ENCODE measurements at regions not wholly inside any gene's neighbourhood (a gene's known extent, or its start where the extent isn't known, plus 50 kb on each side); places are given as distances from the start of the nearest gene placed in this dataset.
A peak's percentile ranks its signal among the peaks of the same experiment; 100 is the strongest.
"Not testable (repeated sequence)": the region's sequence is repeated elsewhere in the genome, so short reads cannot be mapped to it uniquely, and the experiment has no call there.

DNA sequence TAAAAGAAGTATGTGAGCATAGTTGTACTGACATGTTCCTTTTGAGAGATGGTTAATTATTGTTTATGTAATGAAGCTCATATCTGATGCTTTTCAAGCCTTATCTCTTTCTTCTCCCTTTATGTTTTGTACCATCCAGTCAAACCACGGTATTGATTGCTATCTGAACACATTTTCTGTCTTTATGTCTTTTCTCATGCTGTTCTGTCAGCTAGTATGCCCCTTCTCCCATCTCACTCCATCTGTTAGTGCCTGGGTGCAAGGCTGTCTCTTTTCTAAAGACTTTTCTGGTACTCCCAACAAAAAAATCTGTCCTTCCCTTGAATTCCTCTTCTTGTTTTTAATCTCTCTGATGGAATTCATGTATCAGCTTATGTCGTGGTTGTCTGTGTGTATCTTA is 883.8 kb upstream of the IGFBP7 start:
- no peak for DNase-seq

DNA sequence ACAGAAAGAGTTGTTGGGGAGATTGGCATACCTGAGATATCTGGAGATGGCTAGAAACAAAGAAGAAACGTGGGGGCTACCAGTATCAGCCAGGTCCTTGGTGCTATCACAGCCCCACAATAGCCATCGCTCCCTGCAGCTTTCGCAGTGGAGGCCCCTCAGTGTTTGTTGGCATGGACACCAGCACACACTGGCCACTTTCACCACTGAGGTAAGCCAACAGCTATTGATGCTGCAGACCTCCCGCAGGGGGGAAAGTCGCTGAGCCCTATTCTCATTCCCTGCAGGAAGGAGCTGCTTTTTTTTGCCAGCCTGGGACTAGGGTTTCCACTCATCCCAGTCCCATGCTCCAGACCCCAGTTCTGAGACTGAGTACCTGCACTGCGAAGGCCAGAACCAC is 879.2 kb upstream of the IGFBP7 start:
- DNase-seq: no peak

DNA sequence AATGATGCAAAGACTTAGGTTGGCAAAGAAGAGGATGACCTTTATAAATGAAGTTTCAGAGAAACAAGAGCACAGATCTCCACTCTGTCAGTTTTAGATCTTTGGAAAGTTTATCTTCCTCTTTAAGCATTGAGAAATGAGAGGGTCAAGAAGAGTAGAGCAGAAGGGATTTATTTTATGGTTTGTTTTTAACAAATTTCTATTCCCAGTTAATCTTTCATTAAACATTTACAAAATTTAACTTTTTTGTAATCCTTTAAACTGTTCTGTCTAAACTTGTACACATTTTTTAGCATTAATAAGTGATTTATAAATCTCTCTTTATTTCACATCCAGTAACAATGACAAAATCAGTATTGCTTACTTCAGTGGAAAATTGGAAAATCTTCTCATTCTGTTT is 875.0 kb upstream of the IGFBP7 start:
- no peak for DNase-seq

DNA sequence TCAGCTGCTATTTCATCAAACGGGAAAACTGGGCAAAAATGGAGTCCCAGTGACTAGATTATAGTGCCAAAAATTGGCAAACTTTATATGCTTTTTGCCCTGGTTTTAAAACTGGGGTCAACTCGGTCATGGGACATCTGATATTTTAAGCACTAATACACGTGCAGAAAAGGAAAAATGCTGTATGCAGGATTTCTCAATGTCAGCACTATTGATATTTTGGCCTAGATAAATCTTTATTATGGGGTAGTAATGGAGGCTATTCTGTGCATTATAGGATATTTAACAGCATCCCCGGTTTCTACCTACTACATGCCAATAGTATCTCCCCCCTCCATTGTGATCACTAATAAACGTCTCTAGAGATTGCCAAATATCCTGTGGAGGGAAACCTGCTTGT is 870.9 kb upstream of the IGFBP7 start:
- DNase-seq: no peak

DNA sequence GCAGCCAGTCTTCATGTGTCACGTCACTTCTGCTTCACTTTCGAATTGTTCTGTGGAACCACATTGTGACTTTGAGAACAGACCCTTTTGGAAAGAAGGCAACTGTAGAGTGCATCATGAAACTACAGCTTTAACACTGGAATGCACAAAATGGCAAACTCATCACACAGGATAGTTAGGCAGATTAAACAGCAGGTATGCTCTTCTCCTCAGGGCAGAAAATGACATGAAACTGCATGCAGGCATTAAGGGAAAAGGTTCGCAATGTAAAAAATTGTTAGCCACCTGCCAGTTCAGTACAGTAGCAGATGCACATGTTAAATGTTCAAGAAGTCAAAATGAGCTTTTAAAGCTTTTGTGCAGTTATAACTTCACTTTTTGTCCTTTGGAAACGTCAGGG is 864.6 kb upstream of the IGFBP7 start:
- no peak for DNase-seq

DNA sequence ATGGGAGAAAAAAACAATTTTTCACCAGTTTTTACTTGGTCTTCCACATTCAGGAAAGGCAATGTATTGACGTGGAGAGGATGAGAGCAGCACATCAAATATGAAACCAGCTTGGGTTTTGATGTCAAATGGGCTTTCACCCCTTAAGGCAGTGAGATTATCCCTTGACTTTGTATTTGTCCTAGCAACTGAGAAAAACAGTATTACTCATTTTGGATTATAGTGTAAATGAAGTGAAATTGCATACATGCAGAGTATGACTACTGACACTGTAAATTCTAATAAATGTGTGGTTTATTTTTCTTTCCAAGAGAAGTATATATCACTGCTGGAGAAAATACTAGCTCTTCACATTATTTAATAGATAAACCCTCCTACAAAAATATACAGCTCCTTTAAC is 863.6 kb upstream of the IGFBP7 start:
- DNase-seq: no peak

DNA sequence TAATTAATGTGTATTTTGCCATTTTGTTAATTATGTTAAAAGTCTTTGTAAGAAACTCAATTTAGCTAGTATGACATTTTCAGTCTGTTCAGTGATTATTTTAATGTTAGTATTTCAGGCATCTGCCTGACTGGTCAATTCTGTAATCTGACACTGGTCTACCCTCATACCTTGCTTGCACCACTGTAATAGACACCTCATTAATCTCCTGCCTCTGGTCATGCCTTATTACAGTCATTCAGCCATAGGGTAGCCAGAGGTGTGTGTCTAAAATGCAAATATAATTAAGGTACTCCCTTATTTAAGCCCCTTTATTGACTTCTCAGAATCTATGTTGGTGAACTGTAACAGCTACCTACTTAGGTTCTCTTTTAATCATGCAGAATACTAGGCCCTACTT is 861.1 kb upstream of the IGFBP7 start:
- no peak for DNase-seq

DNA sequence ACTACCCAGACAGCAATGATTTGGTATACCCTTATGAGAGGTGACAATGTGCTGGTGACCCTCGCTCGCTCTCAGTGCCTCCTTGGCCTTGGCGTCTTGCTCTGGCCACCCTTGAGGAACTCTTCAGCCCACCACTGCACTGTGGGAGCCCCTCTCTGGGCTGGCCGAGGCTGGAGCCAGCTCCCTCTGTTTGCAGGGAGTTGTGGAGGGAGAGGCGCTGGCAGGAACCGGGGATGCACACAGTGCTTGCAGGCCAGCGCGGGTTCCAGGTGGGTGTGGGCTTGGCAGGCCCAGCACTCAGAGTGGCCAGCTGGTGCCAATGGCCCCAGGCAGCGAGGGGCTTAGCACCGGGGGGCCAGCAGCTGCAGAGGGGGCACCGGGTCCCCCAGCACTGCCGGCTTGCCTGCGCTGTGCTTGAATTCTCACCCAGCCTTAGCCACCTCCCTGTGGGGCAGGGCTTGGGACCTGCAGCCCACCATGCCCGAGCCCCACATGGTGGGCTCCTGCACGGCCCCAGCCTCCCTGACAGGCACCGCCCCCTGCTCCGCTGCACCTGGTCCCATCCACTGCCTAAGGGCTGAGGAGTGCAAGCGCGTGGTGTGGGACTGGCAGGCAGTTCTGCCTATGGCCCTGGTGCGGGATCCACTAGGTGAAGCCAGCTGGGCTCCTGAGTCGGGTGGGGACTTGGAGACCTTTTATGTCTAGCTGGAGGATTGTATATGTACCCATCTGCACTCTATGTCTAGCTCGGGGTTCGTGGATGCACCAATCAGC is 857.0 kb upstream of the IGFBP7 start:
- DNase-seq: no peak

DNA sequence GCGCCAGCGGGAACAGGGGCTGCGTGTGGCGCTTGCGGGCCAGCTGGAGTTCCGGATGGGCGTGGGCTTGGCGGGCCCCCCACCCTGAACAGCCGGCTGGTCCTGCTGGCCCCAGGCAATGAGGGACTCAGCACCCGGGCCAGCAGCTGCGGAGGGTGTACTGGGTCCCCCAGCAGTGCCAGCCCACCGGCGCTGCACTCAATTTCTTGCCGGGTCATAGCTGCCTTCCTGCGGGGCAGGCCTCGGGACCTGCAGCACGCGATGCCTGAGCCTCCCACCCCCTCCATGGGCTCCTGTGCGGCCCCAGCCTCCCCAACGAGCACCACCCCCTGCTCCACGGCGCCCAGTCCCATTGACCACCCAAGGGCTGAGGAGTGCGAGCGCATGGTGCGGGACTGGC is 855.2 kb upstream of the IGFBP7 start:
- DNase-seq: not testable (repeated sequence)

DNA sequence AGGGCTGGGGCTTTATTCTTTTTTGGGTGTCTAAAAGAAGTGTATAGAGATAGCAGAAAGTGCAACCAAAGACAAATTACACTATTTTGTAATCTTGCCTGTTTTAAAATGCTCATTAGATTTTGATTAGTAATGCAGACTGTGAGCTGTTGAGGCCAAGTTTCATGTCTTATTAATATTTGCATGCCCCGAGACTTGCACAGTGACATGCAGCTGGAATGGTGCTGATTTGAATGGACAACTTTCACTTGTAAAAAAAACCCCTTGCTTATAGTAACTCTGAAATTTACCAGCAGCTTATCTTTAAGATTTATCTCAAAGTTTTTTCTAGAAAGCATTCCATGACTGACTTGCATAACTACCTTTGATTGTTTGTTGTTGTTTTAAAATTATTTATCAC is 835.1 kb upstream of the IGFBP7 start:
- DNase-seq: no peak

DNA sequence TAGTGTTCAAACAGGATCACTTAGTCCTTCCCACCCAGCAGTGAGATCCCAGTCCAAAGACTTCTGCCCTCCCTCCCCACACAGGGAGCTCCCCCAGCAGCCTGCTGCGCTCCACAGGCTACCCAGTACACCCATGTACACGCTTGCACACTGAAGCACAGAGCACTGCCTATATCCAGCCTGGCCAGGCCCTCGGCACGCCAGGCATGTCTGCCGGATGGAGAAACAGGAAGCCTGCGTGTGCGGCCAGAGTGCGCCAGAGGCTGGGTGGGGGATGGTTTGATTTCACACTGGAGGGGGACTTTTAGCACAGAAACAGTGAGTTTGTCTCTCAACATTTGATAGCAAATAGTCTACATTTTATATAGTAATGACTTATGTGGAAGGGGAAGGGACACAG is 833.5 kb upstream of the IGFBP7 start:
- peak; percentile 21 for DNase-seq

DNA sequence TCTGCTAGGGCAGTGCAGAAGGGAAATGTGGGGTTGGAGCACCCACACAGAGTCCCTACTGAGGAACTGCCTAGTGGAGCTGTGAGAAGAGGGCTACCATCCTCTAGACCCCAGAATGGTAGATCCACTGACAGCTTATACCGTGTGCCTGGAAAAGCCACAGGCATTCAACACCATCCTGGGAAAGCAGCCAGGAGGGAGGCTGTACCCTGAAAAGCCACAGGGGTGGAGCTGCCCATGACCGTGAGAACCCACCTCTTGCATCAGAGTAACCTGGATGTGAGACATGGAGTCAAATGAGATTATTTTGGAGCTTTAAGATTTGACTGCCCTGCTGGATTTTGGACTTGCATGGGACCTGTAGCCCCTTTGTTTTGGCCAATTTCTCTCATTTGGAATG is 827.1 kb upstream of the IGFBP7 start:
- not testable (repeated sequence) for DNase-seq

DNA sequence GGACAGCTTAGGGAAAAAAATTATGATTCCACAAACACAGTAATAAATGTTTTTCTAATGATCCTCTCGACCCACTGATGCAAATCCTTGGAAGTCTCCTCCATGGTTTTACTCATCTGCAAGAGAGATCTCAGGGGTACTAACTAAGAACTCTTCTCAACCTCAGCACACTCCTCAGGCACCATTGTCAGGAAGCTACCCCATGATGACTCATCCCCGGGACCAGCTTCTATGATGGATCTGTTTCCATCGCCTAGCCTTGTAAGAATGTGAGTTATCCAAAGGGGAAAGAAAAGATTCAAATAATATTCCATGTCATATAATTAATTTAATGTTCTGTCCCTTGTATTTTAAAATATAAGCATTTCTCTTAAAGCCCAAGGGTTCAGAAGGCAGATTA is 816.1 kb upstream of the IGFBP7 start:
- DNase-seq: no peak

DNA sequence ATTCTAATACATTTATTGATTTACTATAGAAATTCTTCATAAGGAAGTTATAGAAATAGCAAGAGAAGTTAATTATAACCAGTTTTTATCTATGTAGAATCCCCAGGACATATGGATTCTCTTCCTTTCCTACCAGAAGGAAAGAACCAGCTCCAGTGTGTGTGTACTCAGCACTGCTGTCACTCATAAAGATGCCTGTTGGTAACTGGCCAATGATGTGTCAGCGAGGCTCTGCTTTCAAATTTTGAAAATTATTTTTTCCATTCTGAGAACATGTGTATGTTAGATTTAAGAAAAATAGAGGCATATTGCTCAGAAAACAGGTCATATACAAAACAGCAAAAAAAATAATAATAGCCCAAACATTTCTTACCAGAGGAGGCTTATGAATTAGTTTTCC is 814.8 kb upstream of the IGFBP7 start:
- no peak for DNase-seq

DNA sequence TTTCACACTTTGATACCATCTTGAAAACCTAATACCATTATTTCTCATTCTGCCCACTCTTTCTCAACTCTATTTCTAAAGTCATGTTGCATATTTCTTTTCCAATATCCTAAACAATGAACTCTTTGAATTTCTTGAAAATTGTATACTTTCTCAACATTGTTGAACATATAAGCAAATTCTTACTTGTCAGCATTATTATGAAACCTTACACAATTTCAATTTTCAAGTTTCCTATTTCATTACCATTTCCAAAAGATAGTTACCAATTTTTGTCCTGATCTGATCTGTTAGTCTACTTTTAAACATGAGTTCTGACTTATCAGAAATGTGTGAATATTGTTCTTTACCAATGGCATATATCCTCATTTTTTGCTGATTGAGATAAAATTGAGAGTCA is 806.3 kb upstream of the IGFBP7 start:
- DNase-seq: no peak

DNA sequence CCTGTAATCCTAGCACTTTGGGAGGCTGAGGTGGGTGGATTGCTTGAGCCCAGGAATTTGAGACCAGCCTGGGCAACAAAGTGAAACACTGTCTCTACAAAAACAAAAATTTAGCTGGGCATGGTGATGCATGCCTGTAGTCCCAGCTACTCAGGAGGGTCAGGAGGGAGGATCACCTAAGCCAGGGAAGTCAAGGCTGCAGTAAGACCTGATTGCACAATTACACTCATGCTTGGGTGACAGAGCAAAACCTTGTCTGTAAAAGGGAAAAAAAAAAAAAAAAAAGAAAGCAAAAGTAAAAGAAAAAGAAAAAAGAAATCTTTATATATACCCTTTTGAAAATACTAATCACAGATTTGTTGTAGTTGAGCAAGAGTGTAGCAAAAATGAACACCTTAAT is 801.0 kb upstream of the IGFBP7 start:
- no peak for DNase-seq

DNA sequence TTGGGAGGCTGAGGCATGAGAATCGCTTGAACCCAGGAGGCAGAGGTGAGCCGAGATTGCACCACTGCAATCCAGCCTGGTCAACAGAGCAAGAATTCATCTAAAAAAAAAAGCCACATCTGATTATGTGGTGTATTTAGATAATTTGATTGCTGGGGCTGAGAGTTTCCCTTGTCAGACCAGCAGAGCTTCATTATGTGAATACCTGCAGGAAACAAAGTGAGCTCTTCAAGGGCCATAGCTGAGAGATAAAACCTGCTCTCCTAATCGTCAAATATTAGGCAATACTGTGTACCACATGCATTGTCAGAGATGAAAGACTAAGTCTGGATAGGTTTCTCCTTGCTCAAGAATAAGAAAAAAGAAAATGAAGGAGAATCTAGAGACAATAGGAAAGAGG is 800.0 kb upstream of the IGFBP7 start:
- DNase-seq: no peak

DNA sequence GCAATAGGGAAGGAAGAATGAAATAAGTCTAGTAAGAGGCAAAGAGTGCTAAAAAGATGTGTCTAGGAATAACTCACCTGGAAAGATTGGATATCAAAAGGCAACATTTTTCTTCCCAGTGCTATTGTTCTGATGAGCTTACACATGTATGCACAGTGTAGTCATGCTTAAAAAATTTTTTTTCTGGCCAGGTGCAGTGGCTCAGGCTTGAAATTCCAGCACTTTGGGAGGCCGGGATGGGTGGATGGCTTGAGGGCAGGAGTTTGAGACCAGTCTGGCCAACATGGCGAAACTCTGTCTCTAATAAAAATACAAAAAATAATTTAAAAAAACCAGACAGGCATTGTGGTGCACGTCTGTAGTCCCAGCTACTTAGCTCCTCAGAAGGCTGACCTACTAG is 795.8 kb upstream of the IGFBP7 start:
- DNase-seq: no peak

DNA sequence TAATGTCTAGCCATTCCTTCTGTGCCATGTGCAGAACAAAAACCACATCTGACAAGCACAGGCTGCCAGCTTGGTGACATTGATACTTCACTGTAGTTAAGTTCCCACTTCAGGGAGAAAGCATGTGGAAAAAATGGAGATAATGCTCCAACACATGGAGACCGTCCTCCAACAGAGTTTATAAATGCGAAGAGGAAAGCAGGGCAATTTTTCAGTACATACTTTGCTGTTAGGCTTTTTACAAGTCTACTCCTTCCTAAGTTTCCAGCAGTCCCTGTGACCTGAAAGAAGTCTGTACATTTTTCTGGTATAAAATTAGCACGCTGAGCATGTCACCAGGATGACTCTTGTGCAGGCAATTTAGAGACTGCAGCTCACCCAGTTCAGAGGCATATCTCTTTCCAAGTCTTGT is 766.9 kb upstream of the IGFBP7 start:
- DNase-seq: no peak

DNA sequence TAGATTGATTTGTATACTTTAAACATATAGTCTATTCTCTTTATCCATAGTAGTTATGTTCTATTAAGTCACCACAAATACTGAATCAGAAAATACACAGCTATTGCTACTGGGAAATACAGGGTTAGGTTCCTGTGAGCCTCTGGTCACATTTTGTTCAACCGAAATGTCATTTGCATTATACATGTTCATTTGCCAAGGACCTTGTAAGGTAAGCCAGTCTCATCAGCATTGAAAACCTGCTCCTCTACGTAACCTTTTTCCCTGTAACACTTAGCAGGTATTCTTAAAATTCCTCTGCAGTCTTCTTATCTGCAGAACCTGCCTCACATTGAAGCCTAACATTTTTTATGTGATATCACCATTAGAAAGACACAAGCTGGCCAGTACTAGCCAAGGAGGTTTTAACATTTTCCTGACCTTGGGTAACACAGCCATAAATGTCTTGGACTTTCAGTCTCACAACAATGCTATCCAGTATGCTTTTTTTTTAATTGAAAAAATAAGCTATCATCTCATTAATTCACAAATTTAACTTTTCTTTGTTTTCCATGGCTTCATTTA is 765.7 kb upstream of the IGFBP7 start:
- DNase-seq: no peak

DNA sequence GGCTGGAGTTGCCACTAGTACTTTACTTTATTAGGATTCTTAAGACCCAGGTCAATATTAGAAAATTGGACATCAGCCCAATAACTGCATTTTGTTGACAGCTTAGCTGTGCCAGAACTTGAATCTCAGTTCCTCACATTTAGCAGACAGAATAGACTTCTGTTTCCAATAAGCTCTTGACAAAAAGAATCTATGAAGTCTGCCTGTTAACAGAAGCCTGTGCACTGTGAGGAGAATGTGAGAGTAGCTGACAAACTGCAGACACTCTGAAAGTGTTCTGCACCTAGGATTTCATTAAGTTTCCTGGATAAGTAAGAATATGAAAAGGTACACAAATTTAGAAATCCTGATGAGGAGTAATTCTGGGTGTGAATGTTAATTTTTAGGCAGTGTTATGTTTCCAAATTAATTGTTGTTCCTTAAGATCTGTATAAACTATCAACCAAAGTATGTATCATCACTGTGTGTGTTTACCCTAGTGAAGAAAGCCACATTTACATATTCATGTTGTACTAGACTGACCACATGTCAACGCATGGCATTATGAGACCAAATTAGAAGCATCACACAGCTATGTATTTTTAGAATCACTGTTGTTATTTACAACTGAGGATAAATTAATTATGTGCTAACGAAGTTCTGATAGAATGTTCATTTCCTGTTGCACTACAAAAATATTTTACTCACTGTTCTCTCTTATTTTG is 756.4 kb upstream of the IGFBP7 start:
- DNase-seq: no peak

DNA sequence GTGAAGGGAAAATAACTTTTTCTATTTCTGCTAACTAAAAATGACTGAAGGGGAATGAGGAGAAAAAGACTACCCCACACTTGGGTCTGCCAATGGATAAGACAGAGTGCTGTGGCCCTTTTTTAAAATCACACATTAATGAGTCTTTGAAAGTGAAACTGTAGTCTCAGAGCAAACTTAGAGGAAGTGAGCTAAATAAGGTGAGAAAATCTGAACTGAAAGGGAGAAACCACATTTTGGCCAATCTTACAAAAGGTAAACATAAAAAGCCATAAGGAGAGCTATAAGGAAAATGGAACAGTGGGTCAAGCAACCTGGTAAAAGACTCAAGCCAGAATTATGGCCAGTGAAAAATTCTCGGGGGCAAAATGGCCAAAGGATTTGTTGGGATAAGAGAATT is 755.1 kb upstream of the IGFBP7 start:
- DNase-seq: no peak

DNA sequence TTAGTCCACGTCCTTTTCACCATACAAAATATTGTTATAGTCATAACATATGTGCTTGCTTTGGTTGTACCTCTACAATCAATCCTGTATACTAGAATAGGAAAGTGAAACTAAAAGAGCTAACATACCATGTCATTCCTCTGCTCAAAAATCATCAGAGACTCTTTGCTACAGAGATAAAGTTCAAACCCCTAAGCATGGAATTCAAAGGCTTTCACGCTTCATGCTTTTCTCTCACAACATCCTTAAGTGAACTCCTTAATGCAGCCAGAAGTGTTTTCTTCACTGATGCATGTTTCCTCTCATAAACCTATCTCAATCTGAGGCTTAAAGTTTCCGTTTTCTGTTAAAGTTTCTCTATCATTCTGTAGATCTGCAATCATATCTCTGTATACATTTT is 744.6 kb upstream of the IGFBP7 start:
- no peak for DNase-seq

DNA sequence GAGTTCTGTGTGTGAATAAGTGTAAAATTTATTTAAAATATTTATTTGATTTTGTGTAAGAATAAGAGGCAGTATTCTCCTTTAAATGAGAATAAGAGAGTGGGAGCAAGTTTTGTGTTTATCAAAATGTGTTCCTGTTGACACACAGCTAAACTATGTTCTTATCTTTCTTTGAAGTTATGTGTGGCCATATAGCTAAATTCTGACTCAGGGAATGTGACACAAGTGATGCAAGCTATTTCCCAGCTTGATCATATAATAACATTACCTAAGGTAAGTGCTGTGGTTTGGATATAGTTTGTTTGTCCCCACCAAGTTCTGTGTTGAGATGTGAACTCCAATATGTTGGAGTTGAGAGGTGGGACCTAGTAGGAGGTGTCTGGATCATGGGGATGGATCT is 740.0 kb upstream of the IGFBP7 start:
- no peak for DNase-seq

DNA sequence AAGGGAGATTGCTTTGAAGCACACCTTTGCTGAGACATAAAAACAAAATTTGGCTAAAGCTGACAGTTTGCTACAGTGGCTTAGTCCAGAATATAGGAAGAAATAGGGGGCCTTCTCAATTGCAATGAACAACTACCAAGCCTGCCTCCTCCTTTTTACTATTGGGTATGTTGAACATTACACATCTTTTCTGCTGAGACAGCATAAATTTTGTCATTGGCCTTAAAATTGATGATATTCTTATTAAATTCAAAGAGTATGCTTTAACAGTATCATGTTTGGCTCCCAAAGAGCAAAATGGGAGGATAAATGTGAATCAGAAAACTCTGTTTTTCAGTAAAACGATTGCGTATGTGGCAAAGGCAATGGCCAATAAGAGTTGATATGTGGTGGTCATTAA is 721.9 kb upstream of the IGFBP7 start:
- DNase-seq: no peak
